WTC11 (cell line): ENCODE measurements at regions not wholly inside any gene's neighbourhood (a gene's known extent, or its start where the extent isn't known, plus 50 kb on each side); places are given as distances from the start of the nearest gene placed in this dataset.

Source experiments
- ATAC-seq: fragments of 200-7000 bp; cut with Tn5 transposase; 2 replicates; pipeline ENCODE4 v1.10.0; 2021; ENCODE audit warnings: mild to moderate bottlenecking, moderate library complexity
- CTCF ChIA-PET: fragments of 300-600 bp; sonication (Branson Sonifier 250); formaldehyde crosslinking; loops from one replicate; lab custom pipeline; 2021; ENCODE audit warnings: antibody characterized with exemption; lab: Charles Lee
- POLR2A ChIA-PET: fragments of 350-600 bp; sonication (Branson Sonifier 250); formaldehyde crosslinking; loops from one replicate; lab custom pipeline; 2021; ENCODE audit warnings: antibody characterized with exemption; lab: Charles Lee
- DNase-seq: peaks from one replicate; pipeline ENCODE4 v3.0.0; 2021; ENCODE audit warnings: low spot score
- H3K27ac Mint-ChIP-seq: 2 replicates; pipeline ENCODE4 v1.8.0; 2021; ENCODE audit warnings: mixed read lengths
- H3K27me3 Mint-ChIP-seq: 2 replicates; pipeline ENCODE4 v1.8.0; 2021; ENCODE audit warnings: low read depth, mild to moderate bottlenecking, moderate library complexity, mixed read lengths
- H3K36me3 Mint-ChIP-seq: 2 replicates; pipeline ENCODE4 v1.8.0; 2021; ENCODE audit warnings: mixed read lengths
- H3K4me1 Mint-ChIP-seq: 2 replicates; pipeline ENCODE4 v1.8.0; 2022; ENCODE audit warnings: mixed read lengths
- H3K4me3 Mint-ChIP-seq: 2 replicates; pipeline ENCODE4 v1.8.0; 2021; ENCODE audit warnings: mild to moderate bottlenecking, moderate library complexity, mixed read lengths
- H3K9me3 Mint-ChIP-seq: 2 replicates; pipeline ENCODE4 v1.8.0; 2021; ENCODE audit warnings: mixed read lengths
- ATF1 ChIP-seq: sonication (generic); formaldehyde crosslinking; IDR thresholded peaks from 2 replicates; pipeline ENCODE4 v1.8.1; 2023; ENCODE audit warnings: mild to moderate bottlenecking, moderate library complexity, missing genetic modification reagents
- CBFB ChIP-seq: sonication (generic); formaldehyde crosslinking; IDR thresholded peaks from 2 replicates; pipeline ENCODE4 v1.8.1; 2022; ENCODE audit warnings: mild to moderate bottlenecking, low read depth, missing genetic modification reagents
- ELF4 ChIP-seq: sonication (generic); formaldehyde crosslinking; IDR thresholded peaks from 2 replicates; pipeline ENCODE4 v1.8.1; 2022; ENCODE audit warnings: low read depth, mild to moderate bottlenecking, moderate library complexity, missing genetic modification reagents
- ESRRA ChIP-seq: sonication (generic); formaldehyde crosslinking; IDR thresholded peaks from 2 replicates; pipeline ENCODE4 v1.8.1; 2022; ENCODE audit warnings: mild to moderate bottlenecking, missing genetic modification reagents, borderline replicate concordance
- FOXP1 ChIP-seq: sonication (generic); formaldehyde crosslinking; IDR thresholded peaks from 2 replicates; pipeline ENCODE4 v1.8.0; 2022; ENCODE audit warnings: missing genetic modification reagents, mild to moderate bottlenecking, moderate library complexity, borderline replicate concordance
- MYBL2 ChIP-seq: sonication (generic); formaldehyde crosslinking; IDR thresholded peaks from 2 replicates; pipeline ENCODE4 v1.8.1; 2023; ENCODE audit warnings: mild to moderate bottlenecking, moderate library complexity, missing genetic modification reagents
- NFATC4 ChIP-seq: fragments of 250-450 bp; sonication (Bioruptor Pico); IDR thresholded peaks from 2 replicates; pipeline ENCODE4 v1.9.0; 2021; ENCODE audit warnings: mild to moderate bottlenecking
- NFYB ChIP-seq: sonication (generic); formaldehyde crosslinking; conservative IDR thresholded peaks from 2 replicates; pipeline ENCODE4 v1.8.0; 2022; ENCODE audit warnings: low read depth, missing genetic modification reagents
- NR2C2 ChIP-seq: sonication (generic); formaldehyde crosslinking; IDR thresholded peaks from 2 replicates; pipeline ENCODE4 v1.8.0; 2022; ENCODE audit warnings: mild to moderate bottlenecking, missing genetic modification reagents
- OVOL2 ChIP-seq: fragments of 250-450 bp; sonication (Bioruptor Pico); IDR thresholded peaks from 2 replicates; pipeline ENCODE4 v1.9.0; 2021; ENCODE audit warnings: mild to moderate bottlenecking, borderline replicate concordance
- SMAD3 ChIP-seq: sonication (generic); formaldehyde crosslinking; IDR thresholded peaks from 2 replicates; pipeline ENCODE4 v1.8.0; 2022; ENCODE audit warnings: missing genetic modification reagents, mild to moderate bottlenecking, borderline replicate concordance
- TEAD1 ChIP-seq: sonication (generic); formaldehyde crosslinking; IDR thresholded peaks from 2 replicates; pipeline ENCODE4 v1.8.0; 2022; ENCODE audit warnings: mild to moderate bottlenecking, missing genetic modification reagents
- TEAD4 ChIP-seq: sonication (generic); formaldehyde crosslinking; IDR thresholded peaks from 2 replicates; pipeline ENCODE4 v1.8.0; 2022; ENCODE audit warnings: mild to moderate bottlenecking, missing genetic modification reagents
- ZNF396 ChIP-seq: fragments of 250-450 bp; sonication (Bioruptor Pico); IDR thresholded peaks from 2 replicates; pipeline ENCODE4 v1.8.0; 2021; ENCODE audit warnings: mild to moderate bottlenecking, moderate library complexity, borderline replicate concordance
- TF ChIP-seq, protein P1 (sequence below): sonication (generic); formaldehyde crosslinking; IDR thresholded peaks from 2 replicates; pipeline ENCODE4 v1.8.1; 2022; ENCODE audit warnings: missing genetic modification reagents, borderline replicate concordance
- TF ChIP-seq, protein P2 (sequence below): sonication (generic); formaldehyde crosslinking; IDR thresholded peaks from 2 replicates; pipeline ENCODE4 v1.8.0; 2022; ENCODE audit warnings: mild to moderate bottlenecking, missing genetic modification reagents
- TF ChIP-seq, protein P3 (sequence below): sonication (generic); formaldehyde crosslinking; IDR thresholded peaks from 2 replicates; pipeline ENCODE4 v1.8.0; 2022; ENCODE audit warnings: mild to moderate bottlenecking, missing genetic modification reagents
- TF ChIP-seq, protein P4 (sequence below): sonication (generic); formaldehyde crosslinking; IDR thresholded peaks from 2 replicates; pipeline ENCODE4 v1.8.1; 2023; ENCODE audit warnings: mild to moderate bottlenecking, missing genetic modification reagents, borderline replicate concordance
- TF ChIP-seq, protein P5 (sequence below): sonication (generic); formaldehyde crosslinking; IDR thresholded peaks from 2 replicates; pipeline ENCODE4 v1.8.0; 2022; ENCODE audit warnings: missing genetic modification reagents

DNA sequence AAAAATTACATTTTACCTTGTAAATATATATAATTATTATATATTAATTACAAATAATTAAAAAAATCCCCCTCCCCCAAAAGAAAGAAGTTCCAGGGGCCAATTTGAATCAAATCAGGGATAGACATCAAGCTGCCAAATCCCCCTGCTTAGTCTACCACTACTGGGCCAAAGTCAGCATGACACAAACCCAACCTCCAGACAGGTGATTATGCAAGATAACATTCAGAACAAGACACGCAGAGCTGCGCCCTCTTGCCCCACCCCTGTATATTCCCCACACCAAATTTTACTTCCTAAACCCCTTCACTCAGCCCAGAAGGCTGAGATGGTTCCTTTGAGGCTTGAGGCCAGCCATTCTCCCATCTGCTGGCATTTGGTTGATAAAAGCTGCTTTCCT lies 2059.1 kb upstream of the CDH6 start:
- H3K36me3 Mint-ChIP-seq, result peaks cover 9% of the 10 kb centered on the region
- no peaks in the 10 kb centered on the region for H3K4me1 Mint-ChIP-seq
- DNase-seq, result no peak
- POLR2A ChIA-PET, result no interaction called here
- H3K27me3 Mint-ChIP-seq, result no peaks in the 10 kb centered on the region
- H3K9me3 Mint-ChIP-seq, result peaks cover 20% of the 10 kb centered on the region
- H3K27ac Mint-ChIP-seq, result no peak overlapping the region
- no peak overlapping the region for H3K4me3 Mint-ChIP-seq
- TF ChIP-seq OVOL2 (CRISPR knock-in tag) (no peak), ELF4 (CRISPR knock-in tag) (no peak), NR2C2 (no peak), NFYB (CRISPR knock-in tag) (no peak)
- CTCF ChIA-PET, result no interaction called here
- ATAC-seq, result no peak

DNA sequence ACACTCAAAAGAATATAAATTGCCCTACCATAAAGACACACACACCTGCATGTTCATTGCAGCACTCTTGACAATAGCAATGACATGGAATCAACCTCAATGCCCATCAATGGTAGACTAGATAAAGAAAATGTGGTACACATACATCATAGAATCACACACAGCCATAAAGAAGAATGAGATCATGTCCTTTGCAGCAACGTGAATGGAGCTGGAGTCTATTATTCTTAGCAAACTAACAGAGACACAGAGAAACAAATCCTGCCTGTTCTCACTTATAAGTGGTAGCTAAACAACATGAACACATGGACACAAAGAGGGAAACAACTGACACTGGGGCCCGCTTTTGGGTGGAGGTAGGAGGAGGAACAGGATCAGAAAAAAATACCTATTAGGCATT lies 2062.2 kb upstream of the CDH6 start:
- ATAC-seq, result no peak
- CTCF ChIA-PET, result no interaction called here
- Mint-ChIP-seq H3K4me1 (no peaks in the 10 kb centered on the region), H3K27me3 (no peaks in the 10 kb centered on the region)
- TF ChIP-seq, protein P1, sequence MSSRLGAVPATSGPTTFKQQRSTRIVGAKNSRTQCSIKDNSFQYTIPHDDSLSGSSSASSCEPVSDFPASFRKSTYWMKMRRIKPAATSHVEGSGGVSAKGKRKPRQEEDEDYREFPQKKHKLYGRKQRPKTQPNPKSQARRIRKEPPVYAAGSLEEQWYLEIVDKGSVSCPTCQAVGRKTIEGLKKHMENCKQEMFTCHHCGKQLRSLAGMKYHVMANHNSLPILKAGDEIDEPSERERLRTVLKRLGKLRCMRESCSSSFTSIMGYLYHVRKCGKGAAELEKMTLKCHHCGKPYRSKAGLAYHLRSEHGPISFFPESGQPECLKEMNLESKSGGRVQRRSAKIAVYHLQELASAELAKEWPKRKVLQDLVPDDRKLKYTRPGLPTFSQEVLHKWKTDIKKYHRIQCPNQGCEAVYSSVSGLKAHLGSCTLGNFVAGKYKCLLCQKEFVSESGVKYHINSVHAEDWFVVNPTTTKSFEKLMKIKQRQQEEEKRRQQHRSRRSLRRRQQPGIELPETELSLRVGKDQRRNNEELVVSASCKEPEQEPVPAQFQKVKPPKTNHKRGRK (CRISPR knock-in tag), result no peak
- TF ChIP-seq ZNF396 (CRISPR knock-in tag) (no peak), FOXP1 (no peak), NR2C2 (no peak), TEAD4 (no peak), ESRRA (no peak), NFATC4 (CRISPR knock-in tag) (no peak), MYBL2 (CRISPR knock-in tag) (no peak), ATF1 (no peak), CBFB (CRISPR knock-in tag) (no peak)
- TF ChIP-seq, protein P2, sequence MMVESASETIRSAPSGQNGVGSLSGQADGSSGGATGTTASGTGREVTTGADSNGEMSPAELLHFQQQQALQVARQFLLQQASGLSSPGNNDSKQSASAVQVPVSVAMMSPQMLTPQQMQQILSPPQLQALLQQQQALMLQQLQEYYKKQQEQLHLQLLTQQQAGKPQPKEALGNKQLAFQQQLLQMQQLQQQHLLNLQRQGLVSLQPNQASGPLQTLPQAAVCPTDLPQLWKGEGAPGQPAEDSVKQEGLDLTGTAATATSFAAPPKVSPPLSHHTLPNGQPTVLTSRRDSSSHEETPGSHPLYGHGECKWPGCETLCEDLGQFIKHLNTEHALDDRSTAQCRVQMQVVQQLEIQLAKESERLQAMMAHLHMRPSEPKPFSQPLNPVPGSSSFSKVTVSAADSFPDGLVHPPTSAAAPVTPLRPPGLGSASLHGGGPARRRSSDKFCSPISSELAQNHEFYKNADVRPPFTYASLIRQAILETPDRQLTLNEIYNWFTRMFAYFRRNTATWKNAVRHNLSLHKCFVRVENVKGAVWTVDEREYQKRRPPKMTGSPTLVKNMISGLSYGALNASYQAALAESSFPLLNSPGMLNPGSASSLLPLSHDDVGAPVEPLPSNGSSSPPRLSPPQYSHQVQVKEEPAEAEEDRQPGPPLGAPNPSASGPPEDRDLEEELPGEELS (CRISPR knock-in tag), result no peak
- TF ChIP-seq, all 79 proteins: peak for 0
- Mint-ChIP-seq H3K9me3 (peaks cover 30% of the 10 kb centered on the region), H3K4me3 (no peak overlapping the region), H3K27ac (no peak overlapping the region), H3K36me3 (peaks cover 20% of the 10 kb centered on the region)
- DNase-seq, result no peak
- POLR2A ChIA-PET, result no interaction called here

DNA sequence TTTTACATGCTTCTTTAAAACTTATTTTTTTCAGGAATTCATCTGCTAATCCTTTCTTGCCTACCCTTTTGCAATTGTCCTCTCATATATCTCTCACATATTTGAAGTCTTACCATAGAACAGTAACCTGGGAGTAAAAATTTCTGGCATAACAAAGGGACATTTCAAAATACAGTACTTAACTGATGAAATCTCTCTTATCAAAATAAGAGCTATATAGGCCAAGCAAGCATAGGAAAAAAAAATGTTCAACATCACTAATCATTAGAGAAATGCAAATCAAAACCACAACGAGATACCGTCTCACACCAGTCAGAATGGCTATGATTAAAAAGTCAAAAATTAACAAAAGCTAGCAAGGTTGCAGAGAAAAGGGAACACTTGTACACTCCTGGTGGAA lies 2062.7 kb upstream of the CDH6 start:
- Mint-ChIP-seq H3K36me3 (peaks cover 20% of the 10 kb centered on the region), H3K4me1 (no peaks in the 10 kb centered on the region), H3K27ac (no peak overlapping the region), H3K4me3 (no peak overlapping the region), H3K27me3 (no peaks in the 10 kb centered on the region), H3K9me3 (peaks cover 30% of the 10 kb centered on the region)
- DNase-seq, result no peak
- ATAC-seq, result no peak
- CTCF ChIA-PET, result no interaction called here
- POLR2A ChIA-PET, result no interaction called here
- no peak for TF ChIP-seq SMAD3
- TF ChIP-seq, protein P1 (CRISPR knock-in tag), result no peak
- no peak for TF ChIP-seq OVOL2 (CRISPR knock-in tag)
- TF ChIP-seq ELF4 (CRISPR knock-in tag), result no peak
- TF ChIP-seq, protein P3, sequence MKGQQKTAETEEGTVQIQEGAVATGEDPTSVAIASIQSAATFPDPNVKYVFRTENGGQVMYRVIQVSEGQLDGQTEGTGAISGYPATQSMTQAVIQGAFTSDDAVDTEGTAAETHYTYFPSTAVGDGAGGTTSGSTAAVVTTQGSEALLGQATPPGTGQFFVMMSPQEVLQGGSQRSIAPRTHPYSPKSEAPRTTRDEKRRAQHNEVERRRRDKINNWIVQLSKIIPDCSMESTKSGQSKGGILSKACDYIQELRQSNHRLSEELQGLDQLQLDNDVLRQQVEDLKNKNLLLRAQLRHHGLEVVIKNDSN (CRISPR knock-in tag), result no peak
- TF ChIP-seq, protein P4, sequence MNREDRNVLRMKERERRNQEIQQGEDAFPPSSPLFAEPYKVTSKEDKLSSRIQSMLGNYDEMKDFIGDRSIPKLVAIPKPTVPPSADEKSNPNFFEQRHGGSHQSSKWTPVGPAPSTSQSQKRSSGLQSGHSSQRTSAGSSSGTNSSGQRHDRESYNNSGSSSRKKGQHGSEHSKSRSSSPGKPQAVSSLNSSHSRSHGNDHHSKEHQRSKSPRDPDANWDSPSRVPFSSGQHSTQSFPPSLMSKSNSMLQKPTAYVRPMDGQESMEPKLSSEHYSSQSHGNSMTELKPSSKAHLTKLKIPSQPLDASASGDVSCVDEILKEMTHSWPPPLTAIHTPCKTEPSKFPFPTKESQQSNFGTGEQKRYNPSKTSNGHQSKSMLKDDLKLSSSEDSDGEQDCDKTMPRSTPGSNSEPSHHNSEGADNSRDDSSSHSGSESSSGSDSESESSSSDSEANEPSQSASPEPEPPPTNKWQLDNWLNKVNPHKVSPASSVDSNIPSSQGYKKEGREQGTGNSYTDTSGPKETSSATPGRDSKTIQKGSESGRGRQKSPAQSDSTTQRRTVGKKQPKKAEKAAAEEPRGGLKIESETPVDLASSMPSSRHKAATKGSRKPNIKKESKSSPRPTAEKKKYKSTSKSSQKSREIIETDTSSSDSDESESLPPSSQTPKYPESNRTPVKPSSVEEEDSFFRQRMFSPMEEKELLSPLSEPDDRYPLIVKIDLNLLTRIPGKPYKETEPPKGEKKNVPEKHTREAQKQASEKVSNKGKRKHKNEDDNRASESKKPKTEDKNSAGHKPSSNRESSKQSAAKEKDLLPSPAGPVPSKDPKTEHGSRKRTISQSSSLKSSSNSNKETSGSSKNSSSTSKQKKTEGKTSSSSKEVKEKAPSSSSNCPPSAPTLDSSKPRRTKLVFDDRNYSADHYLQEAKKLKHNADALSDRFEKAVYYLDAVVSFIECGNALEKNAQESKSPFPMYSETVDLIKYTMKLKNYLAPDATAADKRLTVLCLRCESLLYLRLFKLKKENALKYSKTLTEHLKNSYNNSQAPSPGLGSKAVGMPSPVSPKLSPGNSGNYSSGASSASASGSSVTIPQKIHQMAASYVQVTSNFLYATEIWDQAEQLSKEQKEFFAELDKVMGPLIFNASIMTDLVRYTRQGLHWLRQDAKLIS (CRISPR knock-in tag), result no peak
- TF ChIP-seq TEAD1 (CRISPR knock-in tag), result no peak
- TF ChIP-seq, protein P5, sequence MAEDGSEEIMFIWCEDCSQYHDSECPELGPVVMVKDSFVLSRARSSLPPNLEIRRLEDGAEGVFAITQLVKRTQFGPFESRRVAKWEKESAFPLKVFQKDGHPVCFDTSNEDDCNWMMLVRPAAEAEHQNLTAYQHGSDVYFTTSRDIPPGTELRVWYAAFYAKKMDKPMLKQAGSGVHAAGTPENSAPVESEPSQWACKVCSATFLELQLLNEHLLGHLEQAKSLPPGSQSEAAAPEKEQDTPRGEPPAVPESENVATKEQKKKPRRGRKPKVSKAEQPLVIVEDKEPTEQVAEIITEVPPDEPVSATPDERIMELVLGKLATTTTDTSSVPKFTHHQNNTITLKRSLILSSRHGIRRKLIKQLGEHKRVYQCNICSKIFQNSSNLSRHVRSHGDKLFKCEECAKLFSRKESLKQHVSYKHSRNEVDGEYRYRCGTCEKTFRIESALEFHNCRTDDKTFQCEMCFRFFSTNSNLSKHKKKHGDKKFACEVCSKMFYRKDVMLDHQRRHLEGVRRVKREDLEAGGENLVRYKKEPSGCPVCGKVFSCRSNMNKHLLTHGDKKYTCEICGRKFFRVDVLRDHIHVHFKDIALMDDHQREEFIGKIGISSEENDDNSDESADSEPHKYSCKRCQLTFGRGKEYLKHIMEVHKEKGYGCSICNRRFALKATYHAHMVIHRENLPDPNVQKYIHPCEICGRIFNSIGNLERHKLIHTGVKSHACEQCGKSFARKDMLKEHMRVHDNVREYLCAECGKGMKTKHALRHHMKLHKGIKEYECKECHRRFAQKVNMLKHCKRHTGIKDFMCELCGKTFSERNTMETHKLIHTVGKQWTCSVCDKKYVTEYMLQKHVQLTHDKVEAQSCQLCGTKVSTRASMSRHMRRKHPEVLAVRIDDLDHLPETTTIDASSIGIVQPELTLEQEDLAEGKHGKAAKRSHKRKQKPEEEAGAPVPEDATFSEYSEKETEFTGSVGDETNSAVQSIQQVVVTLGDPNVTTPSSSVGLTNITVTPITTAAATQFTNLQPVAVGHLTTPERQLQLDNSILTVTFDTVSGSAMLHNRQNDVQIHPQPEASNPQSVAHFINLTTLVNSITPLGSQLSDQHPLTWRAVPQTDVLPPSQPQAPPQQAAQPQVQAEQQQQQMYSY (CRISPR knock-in tag), result no peak
